ENCODE measurements at regions not wholly inside any gene's neighbourhood (a gene's known extent, or its start where the extent isn't known, plus 50 kb on each side); places are given as distances from the start of the nearest gene placed in this dataset.

GRCh38 chr3:117919621-117920020, 1115.0 kb downstream of the IGSF11 start:
- Histone ChIP-seq H3K9ac (ENCODE audit: low read length) (no peak overlapping the region), H3K36me3 (ENCODE audit: control insufficient read depth, insufficient read depth, low read length) (no peaks in the 10 kb centered on the region), H3K4me3 (ENCODE audit: low read length) (no peak overlapping the region), H3K27me3 (ENCODE audit: control insufficient read depth, insufficient read depth, low read length) (no peaks in the 10 kb centered on the region), H3K9me3 (ENCODE audit: control insufficient read depth, low read length) (no peaks in the 10 kb centered on the region), H3K4me1 (ENCODE audit: control insufficient read depth, insufficient read depth, low read length) (no peaks in the 10 kb centered on the region)

GRCh38 chr3:117920253-117920898, 1114.3 kb downstream of the IGSF11 start:
- no peaks in the 10 kb centered on the region for H3K36me3 ChIP-seq (ENCODE audit: control insufficient read depth, insufficient read depth, low read length)
- H3K4me1 ChIP-seq (ENCODE audit: control insufficient read depth, insufficient read depth, low read length): no peaks in the 10 kb centered on the region
- H3K4me3 ChIP-seq (ENCODE audit: low read length): no peak overlapping the region
- H3K9me3 ChIP-seq (ENCODE audit: control insufficient read depth, low read length): no peaks in the 10 kb centered on the region
- H3K27me3 ChIP-seq (ENCODE audit: control insufficient read depth, insufficient read depth, low read length): no peaks in the 10 kb centered on the region
- H3K9ac ChIP-seq (ENCODE audit: low read length): no peak overlapping the region

- Histone ChIP-seq H3K9me3 (ENCODE audit: control insufficient read depth, low read length) (no peaks in the 10 kb centered on the region), H3K9ac (ENCODE audit: low read length) (no peak overlapping the region), H3K27me3 (ENCODE audit: control insufficient read depth, insufficient read depth, low read length) (no peaks in the 10 kb centered on the region), H3K36me3 (ENCODE audit: control insufficient read depth, insufficient read depth, low read length) (no peaks in the 10 kb centered on the region), H3K4me3 (ENCODE audit: low read length) (no peak overlapping the region), H3K4me1 (ENCODE audit: control insufficient read depth, insufficient read depth, low read length) (no peaks in the 10 kb centered on the region)
Observed at GRCh38 chr3:117921411-117921810, 1113.2 kb downstream of the IGSF11 start.

GRCh38 chr3:117922039-117922438, 1112.6 kb downstream of the IGSF11 start:
- H3K9ac ChIP-seq (ENCODE audit: low read length): no peak overlapping the region
- H3K27me3 ChIP-seq (ENCODE audit: control insufficient read depth, insufficient read depth, low read length): no peaks in the 10 kb centered on the region
- H3K36me3 ChIP-seq (ENCODE audit: control insufficient read depth, insufficient read depth, low read length): no peaks in the 10 kb centered on the region
- no peaks in the 10 kb centered on the region for H3K4me1 ChIP-seq (ENCODE audit: control insufficient read depth, insufficient read depth, low read length)
- H3K4me3 ChIP-seq (ENCODE audit: low read length): no peak overlapping the region
- H3K9me3 ChIP-seq (ENCODE audit: control insufficient read depth, low read length): no peaks in the 10 kb centered on the region

GRCh38 chr3:117926819-117927218, 1107.8 kb downstream of the IGSF11 start:
- no peaks in the 10 kb centered on the region for H3K36me3 ChIP-seq (ENCODE audit: control insufficient read depth, insufficient read depth, low read length)
- no peak overlapping the region for H3K9ac ChIP-seq (ENCODE audit: low read length)
- no peak overlapping the region for H3K4me3 ChIP-seq (ENCODE audit: low read length)
- no peaks in the 10 kb centered on the region for H3K9me3 ChIP-seq (ENCODE audit: control insufficient read depth, low read length)
- H3K4me1 ChIP-seq (ENCODE audit: control insufficient read depth, insufficient read depth, low read length): no peaks in the 10 kb centered on the region
- no peaks in the 10 kb centered on the region for H3K27me3 ChIP-seq (ENCODE audit: control insufficient read depth, insufficient read depth, low read length)

- no peak overlapping the region for H3K9ac ChIP-seq (ENCODE audit: low read length)
- no peaks in the 10 kb centered on the region for H3K9me3 ChIP-seq (ENCODE audit: control insufficient read depth, low read length)
- H3K4me1 ChIP-seq (ENCODE audit: control insufficient read depth, insufficient read depth, low read length): no peaks in the 10 kb centered on the region
- H3K27me3 ChIP-seq (ENCODE audit: control insufficient read depth, insufficient read depth, low read length): no peaks in the 10 kb centered on the region
- no peak overlapping the region for H3K4me3 ChIP-seq (ENCODE audit: low read length)
- H3K36me3 ChIP-seq (ENCODE audit: control insufficient read depth, insufficient read depth, low read length): no peaks in the 10 kb centered on the region
Observed at GRCh38 chr3:117927825-117928224, 1106.8 kb downstream of the IGSF11 start.

- Histone ChIP-seq H3K36me3 (ENCODE audit: control insufficient read depth, insufficient read depth, low read length) (no peaks in the 10 kb centered on the region), H3K9ac (ENCODE audit: low read length) (no peak overlapping the region), H3K4me3 (ENCODE audit: low read length) (no peak overlapping the region), H3K9me3 (ENCODE audit: control insufficient read depth, low read length) (no peaks in the 10 kb centered on the region), H3K4me1 (ENCODE audit: control insufficient read depth, insufficient read depth, low read length) (no peaks in the 10 kb centered on the region), H3K27me3 (ENCODE audit: control insufficient read depth, insufficient read depth, low read length) (no peaks in the 10 kb centered on the region)
Observed at GRCh38 chr3:117928836-117929235, 1105.8 kb downstream of the IGSF11 start.

- Histone ChIP-seq H3K4me1 (ENCODE audit: control insufficient read depth, insufficient read depth, low read length) (no peaks in the 10 kb centered on the region), H3K27me3 (ENCODE audit: control insufficient read depth, insufficient read depth, low read length) (no peaks in the 10 kb centered on the region), H3K36me3 (ENCODE audit: control insufficient read depth, insufficient read depth, low read length) (no peaks in the 10 kb centered on the region)
Observed at GRCh38 chr3:117932441-117932840, 1102.2 kb downstream of the IGSF11 start.

GRCh38 chr3:117936159-117936558, 1098.5 kb downstream of the IGSF11 start:
- no peaks in the 10 kb centered on the region for H3K36me3 ChIP-seq (ENCODE audit: control insufficient read depth, insufficient read depth, low read length)
- no peaks in the 10 kb centered on the region for H3K4me1 ChIP-seq (ENCODE audit: control insufficient read depth, insufficient read depth, low read length)
- no peak overlapping the region for H3K4me3 ChIP-seq (ENCODE audit: low read length)
- H3K9me3 ChIP-seq (ENCODE audit: control insufficient read depth, low read length): no peaks in the 10 kb centered on the region
- H3K27me3 ChIP-seq (ENCODE audit: control insufficient read depth, insufficient read depth, low read length): no peaks in the 10 kb centered on the region
- H3K9ac ChIP-seq (ENCODE audit: low read length): no peak overlapping the region

More at GRCh38 chr3:117932441-117932840, 1102.2 kb downstream of the IGSF11 start:
- H3K9me3 ChIP-seq (ENCODE audit: control insufficient read depth, low read length): no peaks in the 10 kb centered on the region
- no peak overlapping the region for H3K9ac ChIP-seq (ENCODE audit: low read length)
- no peak overlapping the region for H3K4me3 ChIP-seq (ENCODE audit: low read length)

GRCh38 chr3:117938974-117939373, 1095.7 kb downstream of the IGSF11 start:
- Histone ChIP-seq H3K27me3 (ENCODE audit: control insufficient read depth, insufficient read depth, low read length) (no peaks in the 10 kb centered on the region), H3K4me3 (ENCODE audit: low read length) (no peak overlapping the region), H3K4me1 (ENCODE audit: control insufficient read depth, insufficient read depth, low read length) (no peaks in the 10 kb centered on the region), H3K9me3 (ENCODE audit: control insufficient read depth, low read length) (no peaks in the 10 kb centered on the region), H3K9ac (ENCODE audit: low read length) (no peak overlapping the region), H3K36me3 (ENCODE audit: control insufficient read depth, insufficient read depth, low read length) (no peaks in the 10 kb centered on the region)

- Histone ChIP-seq H3K27me3 (ENCODE audit: control insufficient read depth, insufficient read depth, low read length) (no peaks in the 10 kb centered on the region), H3K4me1 (ENCODE audit: control insufficient read depth, insufficient read depth, low read length) (no peaks in the 10 kb centered on the region), H3K9ac (ENCODE audit: low read length) (no peak overlapping the region), H3K36me3 (ENCODE audit: control insufficient read depth, insufficient read depth, low read length) (no peaks in the 10 kb centered on the region), H3K9me3 (ENCODE audit: control insufficient read depth, low read length) (no peaks in the 10 kb centered on the region), H3K4me3 (ENCODE audit: low read length) (no peak overlapping the region)
Observed at GRCh38 chr3:117939425-117940027, 1095.1 kb downstream of the IGSF11 start.

GRCh38 chr3:117941015-117941414, 1093.6 kb downstream of the IGSF11 start:
- H3K9ac ChIP-seq (ENCODE audit: low read length): no peak overlapping the region

More at GRCh38 chr3:117941015-117941414, 1093.6 kb downstream of the IGSF11 start:
- H3K27me3 ChIP-seq (ENCODE audit: control insufficient read depth, insufficient read depth, low read length): no peaks in the 10 kb centered on the region
- H3K4me3 ChIP-seq (ENCODE audit: low read length): no peak overlapping the region
- no peaks in the 10 kb centered on the region for H3K36me3 ChIP-seq (ENCODE audit: control insufficient read depth, insufficient read depth, low read length)
- no peaks in the 10 kb centered on the region for H3K4me1 ChIP-seq (ENCODE audit: control insufficient read depth, insufficient read depth, low read length)
- no peaks in the 10 kb centered on the region for H3K9me3 ChIP-seq (ENCODE audit: control insufficient read depth, low read length)

All from mucosa of stomach (tissue), 1 donor.